HL-60 (cell line): ENCODE measurements at regions not wholly inside any gene's neighbourhood (a gene's known extent, or its start where the extent isn't known, plus 50 kb on each side); places are given as distances from the start of the nearest gene placed in this dataset.

ENCODE experiments used
- DNase-seq, 2 experiments: peaks; one replicate each; pipeline ENCODE4 v3.0.0-alpha.2; 2010 to 2020; ENCODE audit warnings: low read depth in 1 of 2, low spot score in 1 of 2
- H3K27ac ChIP-seq: fragments of 250-450 bp; sonication (Bioruptor Pico); replicated peaks from 2 replicates; pipeline ENCODE4 v1.5.1; 2020; ENCODE audit warnings: mild to moderate bottlenecking, moderate library complexity
- H3K27me3 ChIP-seq: fragments of 250-450 bp; sonication (Bioruptor Pico); 2 replicates; pipeline ENCODE4 v1.5.1; 2021; ENCODE audit warnings: mild to moderate bottlenecking, moderate library complexity; ENCODE audit not compliant: insufficient read depth, poor library complexity, severe bottlenecking
- H3K4me3 ChIP-seq: replicated peaks from 2 replicates; pipeline ENCODE4 v1.5.1; 2011; ENCODE audit warnings: mild to moderate bottlenecking, control low read depth, low read length; ENCODE audit not compliant: insufficient read depth
- GABPA ChIP-seq: IDR thresholded peaks from 2 replicates; pipeline ENCODE4 v1.6.1; 2012; ENCODE audit warnings: low read depth
- POLR2AphosphoS5 ChIP-seq: IDR thresholded peaks from 2 replicates; pipeline ENCODE4 v1.6.1; 2012; ENCODE audit warnings: low read depth
- SPI1 ChIP-seq: IDR thresholded peaks from 2 replicates; pipeline ENCODE4 v1.6.1; 2012; ENCODE audit warnings: low read depth, mild to moderate bottlenecking, borderline replicate concordance
- TF ChIP-seq, protein P1 (sequence below): IDR thresholded peaks from 2 replicates; pipeline ENCODE4 v1.6.1; 2012; ENCODE audit warnings: low read depth; ENCODE audit not compliant: insufficient replicate concordance
- TF ChIP-seq, protein P2 (sequence below): IDR thresholded peaks from one replicate; pipeline ENCODE4 v1.5.1; 2011; ENCODE audit warnings: low read length, control low read depth, inconsistent platforms; ENCODE audit not compliant: insufficient read depth

DNA sequence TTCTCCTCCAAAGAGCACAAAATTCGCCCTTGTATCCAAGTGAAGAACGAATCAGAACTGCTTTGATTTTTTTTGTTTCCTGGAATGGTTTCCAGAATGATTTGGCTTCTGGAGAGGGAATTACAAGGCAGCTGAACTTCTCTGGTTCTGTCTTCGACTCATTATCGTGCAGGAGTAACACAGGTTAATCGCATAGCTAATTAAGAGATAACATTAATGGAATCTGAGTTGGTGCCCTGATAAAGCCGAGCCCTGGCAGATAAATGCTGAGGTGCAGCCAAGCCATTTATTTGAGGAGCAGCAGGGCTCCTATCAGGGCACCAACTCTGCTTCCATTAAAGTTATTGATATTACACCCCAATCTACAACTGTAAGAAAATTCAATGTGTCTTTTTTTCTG lies 433.7 kb downstream of the ZNF521 start:
- H3K4me3 ChIP-seq, result no peak overlapping the region
- DNase-seq, result no peak
- no peak overlapping the region for H3K27ac ChIP-seq
- H3K27me3 ChIP-seq, result peaks cover 3% of the 10 kb centered on the region
- TF ChIP-seq, protein P1, sequence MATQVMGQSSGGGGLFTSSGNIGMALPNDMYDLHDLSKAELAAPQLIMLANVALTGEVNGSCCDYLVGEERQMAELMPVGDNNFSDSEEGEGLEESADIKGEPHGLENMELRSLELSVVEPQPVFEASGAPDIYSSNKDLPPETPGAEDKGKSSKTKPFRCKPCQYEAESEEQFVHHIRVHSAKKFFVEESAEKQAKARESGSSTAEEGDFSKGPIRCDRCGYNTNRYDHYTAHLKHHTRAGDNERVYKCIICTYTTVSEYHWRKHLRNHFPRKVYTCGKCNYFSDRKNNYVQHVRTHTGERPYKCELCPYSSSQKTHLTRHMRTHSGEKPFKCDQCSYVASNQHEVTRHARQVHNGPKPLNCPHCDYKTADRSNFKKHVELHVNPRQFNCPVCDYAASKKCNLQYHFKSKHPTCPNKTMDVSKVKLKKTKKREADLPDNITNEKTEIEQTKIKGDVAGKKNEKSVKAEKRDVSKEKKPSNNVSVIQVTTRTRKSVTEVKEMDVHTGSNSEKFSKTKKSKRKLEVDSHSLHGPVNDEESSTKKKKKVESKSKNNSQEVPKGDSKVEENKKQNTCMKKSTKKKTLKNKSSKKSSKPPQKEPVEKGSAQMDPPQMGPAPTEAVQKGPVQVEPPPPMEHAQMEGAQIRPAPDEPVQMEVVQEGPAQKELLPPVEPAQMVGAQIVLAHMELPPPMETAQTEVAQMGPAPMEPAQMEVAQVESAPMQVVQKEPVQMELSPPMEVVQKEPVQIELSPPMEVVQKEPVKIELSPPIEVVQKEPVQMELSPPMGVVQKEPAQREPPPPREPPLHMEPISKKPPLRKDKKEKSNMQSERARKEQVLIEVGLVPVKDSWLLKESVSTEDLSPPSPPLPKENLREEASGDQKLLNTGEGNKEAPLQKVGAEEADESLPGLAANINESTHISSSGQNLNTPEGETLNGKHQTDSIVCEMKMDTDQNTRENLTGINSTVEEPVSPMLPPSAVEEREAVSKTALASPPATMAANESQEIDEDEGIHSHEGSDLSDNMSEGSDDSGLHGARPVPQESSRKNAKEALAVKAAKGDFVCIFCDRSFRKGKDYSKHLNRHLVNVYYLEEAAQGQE, result no peak
- TF ChIP-seq SPI1 (no peak), GABPA (no peak), POLR2AphosphoS5 (no peak)
- TF ChIP-seq, protein P2, sequence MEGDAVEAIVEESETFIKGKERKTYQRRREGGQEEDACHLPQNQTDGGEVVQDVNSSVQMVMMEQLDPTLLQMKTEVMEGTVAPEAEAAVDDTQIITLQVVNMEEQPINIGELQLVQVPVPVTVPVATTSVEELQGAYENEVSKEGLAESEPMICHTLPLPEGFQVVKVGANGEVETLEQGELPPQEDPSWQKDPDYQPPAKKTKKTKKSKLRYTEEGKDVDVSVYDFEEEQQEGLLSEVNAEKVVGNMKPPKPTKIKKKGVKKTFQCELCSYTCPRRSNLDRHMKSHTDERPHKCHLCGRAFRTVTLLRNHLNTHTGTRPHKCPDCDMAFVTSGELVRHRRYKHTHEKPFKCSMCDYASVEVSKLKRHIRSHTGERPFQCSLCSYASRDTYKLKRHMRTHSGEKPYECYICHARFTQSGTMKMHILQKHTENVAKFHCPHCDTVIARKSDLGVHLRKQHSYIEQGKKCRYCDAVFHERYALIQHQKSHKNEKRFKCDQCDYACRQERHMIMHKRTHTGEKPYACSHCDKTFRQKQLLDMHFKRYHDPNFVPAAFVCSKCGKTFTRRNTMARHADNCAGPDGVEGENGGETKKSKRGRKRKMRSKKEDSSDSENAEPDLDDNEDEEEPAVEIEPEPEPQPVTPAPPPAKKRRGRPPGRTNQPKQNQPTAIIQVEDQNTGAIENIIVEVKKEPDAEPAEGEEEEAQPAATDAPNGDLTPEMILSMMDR, result no peak

DNA sequence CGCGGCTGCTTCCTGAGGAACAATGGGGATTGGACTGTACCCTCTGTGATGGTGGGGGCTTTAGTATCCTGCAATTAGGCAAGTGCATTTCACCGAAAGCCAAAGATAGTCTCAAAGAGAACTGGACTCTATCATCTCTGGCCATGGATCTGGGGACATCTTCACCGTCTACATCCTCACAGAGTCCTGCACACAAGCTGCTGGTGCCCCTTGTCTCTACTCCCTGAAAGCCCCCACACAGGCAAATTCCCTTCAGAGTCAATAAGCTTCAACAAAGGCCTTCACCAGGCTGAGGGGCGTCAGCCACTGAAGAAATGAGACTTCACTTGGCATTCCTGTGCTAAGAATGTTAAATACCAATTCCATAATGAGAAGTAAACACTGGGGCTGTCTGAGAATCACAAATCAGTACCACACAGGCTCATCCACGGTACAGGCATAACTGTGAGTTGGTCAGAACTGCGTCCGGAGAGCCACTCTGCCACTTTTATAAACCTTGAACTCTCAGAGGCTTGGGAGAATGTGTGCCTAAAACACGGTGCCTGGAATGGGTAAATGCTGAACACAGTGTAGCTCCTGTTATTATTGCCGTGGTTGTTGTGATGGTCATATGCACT lies 432.7 kb downstream of the ZNF521 start:
- DNase-seq, result no peak
- TF ChIP-seq, protein P1, result no peak
- TF ChIP-seq, protein P2, result no peak
- TF ChIP-seq SPI1 (no peak), GABPA (no peak), POLR2AphosphoS5 (no peak)
- H3K27me3 ChIP-seq, result peaks cover 3% of the 10 kb centered on the region
- H3K27ac ChIP-seq, result no peak overlapping the region
- no peak overlapping the region for H3K4me3 ChIP-seq

DNA sequence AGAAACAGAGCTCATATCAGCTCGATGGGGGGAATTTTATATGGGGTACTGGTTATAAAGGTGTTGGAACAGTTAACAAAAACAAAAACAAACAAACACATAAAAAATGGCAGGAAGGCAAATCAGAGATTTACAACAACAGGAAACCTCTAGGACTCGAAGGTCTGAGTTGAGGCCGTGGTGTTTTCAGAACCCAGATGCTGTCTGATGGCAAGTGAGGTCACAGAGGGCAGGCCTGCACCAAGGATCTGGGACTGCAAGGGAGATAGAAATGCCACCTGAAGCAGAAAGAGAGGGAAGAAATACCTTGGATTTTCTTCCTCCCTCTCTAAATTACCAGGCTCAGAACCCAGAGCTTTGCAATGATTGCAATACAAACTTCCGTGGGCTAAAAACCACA lies 429.5 kb downstream of the ZNF521 start:
- TF ChIP-seq, protein P1, result no peak
- TF ChIP-seq, protein P2, result no peak
- no peak for TF ChIP-seq SPI1
- TF ChIP-seq POLR2AphosphoS5, result no peak
- TF ChIP-seq GABPA, result no peak
- Histone ChIP-seq H3K27ac (no peak overlapping the region), H3K27me3 (no peaks in the 10 kb centered on the region), H3K4me3 (no peak overlapping the region)
- DNase-seq, result no peak
